GM03348 (cell line): ENCODE measurements at regions not wholly inside any gene's neighbourhood (a gene's known extent, or its start where the extent isn't known, plus 50 kb on each side); places are given as distances from the start of the nearest gene placed in this dataset.
"Not testable (repeated sequence)": the region's sequence is repeated elsewhere in the genome, so short reads cannot be mapped to it uniquely, and the experiment has no call there.

ENCODE experiments used
- DNase-seq: peaks from one replicate; pipeline ENCODE4 v3.0.0; 2012; ENCODE audit warnings: low spot score

- no peak for DNase-seq
These were observed 179.9 kb upstream of the CXCL12 start for GRCh38 chr10:44564790-44565189.

GRCh38 chr10:44566786-44567185 lies 181.9 kb upstream of the CXCL12 start:
- no peak for DNase-seq

GRCh38 chr10:44567471-44567870 lies 182.6 kb upstream of the CXCL12 start:
- DNase-seq: no peak

GRCh38 chr10:44569193-44570091 lies 184.5 kb upstream of the CXCL12 start:
- peak; percentile 88 for DNase-seq

GRCh38 chr10:44571701-44572100 lies 186.8 kb upstream of the CXCL12 start:
- DNase-seq: peak; percentile 52

- DNase-seq: no peak
These were observed 187.2 kb upstream of the CXCL12 start for GRCh38 chr10:44572146-44572545.

- no peak for DNase-seq
These were observed 188.9 kb upstream of the CXCL12 start for GRCh38 chr10:44573821-44574220.

GRCh38 chr10:44574596-44575480 lies 189.9 kb upstream of the CXCL12 start:
- DNase-seq: no peak

- no peak for DNase-seq
These were observed 190.9 kb upstream of the CXCL12 start for GRCh38 chr10:44575601-44576380.

- no peak for DNase-seq
These were observed 191.8 kb upstream of the CXCL12 start for GRCh38 chr10:44576702-44577191.

GRCh38 chr10:44577533-44577932 lies 192.6 kb upstream of the CXCL12 start:
- DNase-seq: no peak

- DNase-seq: no peak
These were observed 193.4 kb upstream of the CXCL12 start for GRCh38 chr10:44578271-44578670.

- DNase-seq: not testable (repeated sequence)
These were observed 194.1 kb upstream of the CXCL12 start for GRCh38 chr10:44578963-44579362.

GRCh38 chr10:44581996-44582395 lies 197.1 kb upstream of the CXCL12 start:
- no peak for DNase-seq

GRCh38 chr10:44587488-44588318 lies 202.8 kb upstream of the CXCL12 start:
- no peak for DNase-seq

GRCh38 chr10:44589181-44589943 lies 204.5 kb upstream of the CXCL12 start:
- no peak for DNase-seq

- no peak for DNase-seq
These were observed 205.1 kb upstream of the CXCL12 start for GRCh38 chr10:44589944-44590449.

GRCh38 chr10:44591911-44592310 lies 207.0 kb upstream of the CXCL12 start:
- no peak for DNase-seq

- no peak for DNase-seq
These were observed 209.1 kb upstream of the CXCL12 start for GRCh38 chr10:44593952-44594351.

GRCh38 chr10:44607116-44607515 lies 222.2 kb upstream of the CXCL12 start:
- DNase-seq: no peak
